Smooth muscle cell (in vitro differentiated cells): ENCODE measurements at regions not wholly inside any gene's neighbourhood (a gene's known extent, or its start where the extent isn't known, plus 50 kb on each side); places are given as distances from the start of the nearest gene placed in this dataset.

Experiments
- DNase-seq: peaks from one replicate; lab custom pipeline; 2025; ENCODE audit not compliant: unreplicated experiment; lab: John Stamatoyannopoulos, UW
- H2AFZ ChIP-seq: fragments of 200-600 bp; sonication (generic); 2 replicates; pipeline ENCODE4 v1.6.0; 2016; ENCODE audit warnings: antibody characterized with exemption, low read depth, mild to moderate bottlenecking
- H3F3A ChIP-seq: fragments of 200-600 bp; sonication (generic); 2 replicates; pipeline ENCODE4 v1.6.0; 2017; ENCODE audit warnings: antibody characterized with exemption, low read depth
- H3K27ac ChIP-seq: fragments of 200-600 bp; sonication (generic); 2 replicates; pipeline ENCODE4 v1.5.1; 2016; ENCODE audit warnings: low read depth, mild to moderate bottlenecking
- H3K27me3 ChIP-seq: fragments of 200-600 bp; sonication (generic); 2 replicates; pipeline ENCODE4 v1.6.1; 2016; ENCODE audit warnings: low read depth, mild to moderate bottlenecking
- H3K36me3 ChIP-seq: fragments of 200-600 bp; sonication (generic); 2 replicates; pipeline ENCODE4 v1.5.1; 2016; ENCODE audit warnings: low read depth
- H3K4me1 ChIP-seq: fragments of 200-600 bp; sonication (generic); 2 replicates; pipeline ENCODE4 v1.5.1; 2016; ENCODE audit warnings: low read depth
- H3K4me2 ChIP-seq: fragments of 200-600 bp; sonication (generic); 2 replicates; pipeline ENCODE4 v1.6.0; 2016; ENCODE audit warnings: mild to moderate bottlenecking
- H3K4me3 ChIP-seq: fragments of 200-600 bp; sonication (generic); 2 replicates; pipeline ENCODE4 v1.5.1; 2016; ENCODE audit warnings: mild to moderate bottlenecking
- H3K79me2 ChIP-seq: fragments of 200-600 bp; sonication (generic); 2 replicates; pipeline ENCODE4 v1.6.0; 2016; ENCODE audit warnings: low read depth, mild to moderate bottlenecking
- H3K9ac ChIP-seq: fragments of 200-600 bp; sonication (generic); 2 replicates; pipeline ENCODE4 v1.6.0; 2016; ENCODE audit warnings: low read depth
- H3K9me3 ChIP-seq: fragments of 200-600 bp; sonication (generic); replicated peaks from 2 replicates; pipeline ENCODE4 v1.5.1; 2016; ENCODE audit warnings: low read depth
- H4K20me1 ChIP-seq: fragments of 200-600 bp; sonication (generic); 2 replicates; pipeline ENCODE4 v1.6.0; 2016; ENCODE audit warnings: low read depth
- CTCF ChIP-seq: fragments of 200-600 bp; sonication (generic); IDR thresholded peaks from 2 replicates; pipeline ENCODE4 v1.5.1; 2017; ENCODE audit warnings: borderline replicate concordance, mild to moderate bottlenecking, antibody characterized with exemption; ENCODE audit not compliant: insufficient read depth, poor library complexity, severe bottlenecking
- WGBS: methylation state at CpG from one replicate; pipeline ENCODE4 v1.1.7; 2016; ENCODE audit warnings: low lambda C conversion rate; 5-methylcytosine and 5-hydroxymethylcytosine counted together

- no peaks in the 10 kb centered on the region for H3K79me2 ChIP-seq
- no peaks in the 10 kb centered on the region for H3K9me3 ChIP-seq
- no peak overlapping the region for H3K4me3 ChIP-seq
- WGBS = 58% methylated on average over 3 of the region's 3 CpGs
- H3K27ac ChIP-seq = no peak overlapping the region
- H4K20me1 ChIP-seq = no peaks in the 10 kb centered on the region
- no peaks in the 10 kb centered on the region for H3K27me3 ChIP-seq
- H3K4me1 ChIP-seq = peaks cover 5% of the 10 kb centered on the region
- no peaks in the 10 kb centered on the region for H3K36me3 ChIP-seq
- H3K4me2 ChIP-seq = no peak overlapping the region
- DNase-seq = no peak
- no peaks in the 10 kb centered on the region for H3F3A ChIP-seq
- no peak for TF ChIP-seq CTCF
- no peak overlapping the region for H3K9ac ChIP-seq
- no peak overlapping the region for H2AFZ ChIP-seq
Measured at GRCh38 chr6:139706912-139707311, 332.5 kb upstream of the CITED2 start.

- 99% methylated on average over 3 of the region's 3 CpGs for WGBS
- H3K79me2 ChIP-seq = no peaks in the 10 kb centered on the region
- H3K4me3 ChIP-seq = no peak overlapping the region
- no peak overlapping the region for H3K9ac ChIP-seq
- no peak overlapping the region for H3K27ac ChIP-seq
- H3K27me3 ChIP-seq = no peaks in the 10 kb centered on the region
- no peaks in the 10 kb centered on the region for H3F3A ChIP-seq
- no peaks in the 10 kb centered on the region for H4K20me1 ChIP-seq
- H3K4me2 ChIP-seq = no peak overlapping the region
- H2AFZ ChIP-seq = no peak overlapping the region
- no peaks in the 10 kb centered on the region for H3K36me3 ChIP-seq
- TF ChIP-seq CTCF = no peak
- H3K9me3 ChIP-seq = no peaks in the 10 kb centered on the region
- DNase-seq = no peak
- H3K4me1 ChIP-seq = peaks cover 5% of the 10 kb centered on the region
Measured at GRCh38 chr6:139705284-139705683, 330.8 kb upstream of the CITED2 start.

- H3K9ac ChIP-seq = no peak overlapping the region
- no peak overlapping the region for H3K27ac ChIP-seq
- no peaks in the 10 kb centered on the region for H3K9me3 ChIP-seq
- no peak overlapping the region for H3K4me2 ChIP-seq
- DNase-seq = no peak
- peaks cover 5% of the 10 kb centered on the region for H3K4me1 ChIP-seq
- no peaks in the 10 kb centered on the region for H3F3A ChIP-seq
- H3K27me3 ChIP-seq = no peaks in the 10 kb centered on the region
- H3K79me2 ChIP-seq = no peaks in the 10 kb centered on the region
- 96% methylated on average over 1 of the region's 1 CpG for WGBS
- no peak overlapping the region for H2AFZ ChIP-seq
- no peak for TF ChIP-seq CTCF
- no peak overlapping the region for H3K4me3 ChIP-seq
- H3K36me3 ChIP-seq = no peaks in the 10 kb centered on the region
- H4K20me1 ChIP-seq = no peaks in the 10 kb centered on the region
Measured at GRCh38 chr6:139703780-139704179, 329.3 kb upstream of the CITED2 start.

GRCh38 chr6:139702706-139703105, 328.3 kb upstream of the CITED2 start:
- no peaks in the 10 kb centered on the region for H3K36me3 ChIP-seq
- DNase-seq = no peak
- H3K4me3 ChIP-seq = no peak overlapping the region
- H3K79me2 ChIP-seq = no peaks in the 10 kb centered on the region
- H3K9ac ChIP-seq = no peak overlapping the region
- no peaks in the 10 kb centered on the region for H3K9me3 ChIP-seq
- H2AFZ ChIP-seq = no peak overlapping the region
- no peak for TF ChIP-seq CTCF
- no peaks in the 10 kb centered on the region for H3K27me3 ChIP-seq
- no peaks in the 10 kb centered on the region for H4K20me1 ChIP-seq
- no peak overlapping the region for H3K4me2 ChIP-seq
- no peak overlapping the region for H3K27ac ChIP-seq
- no peaks in the 10 kb centered on the region for H3K4me1 ChIP-seq
- no peaks in the 10 kb centered on the region for H3F3A ChIP-seq
